Endothelial cell of umbilical vein (primary cell): ENCODE measurements at regions not wholly inside any gene's neighbourhood (a gene's known extent, or its start where the extent isn't known, plus 50 kb on each side); places are given as distances from the start of the nearest gene placed in this dataset.

ENCODE experiments used
- BruUV-seq: library from RNA; stranded (reverse); fragments of 400-500 nt; replicated peaks from 2 replicates; lab custom pipeline; 2021; lab: Mats Ljungman, UMichigan
- CTCF ChIA-PET: fragments of 300-600, 350-600 bp; sonication (Branson Sonifier 250); formaldehyde crosslinking; loops from one replicate; lab custom pipeline; 2021; ENCODE audit warnings: antibody characterized with exemption, inconsistent platforms; lab: Charles Lee
- POLR2A ChIA-PET: fragments of 300-600, 350-600 bp; sonication (Branson Sonifier 250); formaldehyde crosslinking; loops from one replicate; lab custom pipeline; 2021; ENCODE audit warnings: antibody characterized with exemption, inconsistent platforms; lab: Charles Lee
- DNase-seq: peaks from one replicate; pipeline ENCODE4 v3.0.0-alpha.2; 2011; ENCODE audit warnings: low read depth, low spot score
- FAIRE-seq: peaks from 2 replicates; lab custom pipeline; 2011; peaks lifted over from hg19 to GRCh38; lab: Jason Lieb, UNC
- H2AFZ ChIP-seq: 2 replicates; pipeline ENCODE4 v1.6.0; 2012; ENCODE audit warnings: low read depth, low read length, control low read depth, inconsistent platforms
- H3K27ac ChIP-seq: 2 replicates; pipeline ENCODE4 v1.5.1; 2011; ENCODE audit warnings: low read depth, mild to moderate bottlenecking, control low read depth, low read length, moderate library complexity; ENCODE audit not compliant: insufficient read depth
- H3K27me3 ChIP-seq, 2 experiments: 2 replicates each; pipeline versions ENCODE4 v1.6.0 to v1.6.1; 2011; ENCODE audit warnings: low read length in 2 of 2, mixed read lengths in 1 of 2; ENCODE audit not compliant: control insufficient read depth in 2 of 2, insufficient read depth in 2 of 2
- H3K36me3 ChIP-seq, 2 experiments: 2 replicates in 1 of 2; 3 replicates in 1 of 2; pipeline ENCODE4 v1.5.1; 2011; ENCODE audit warnings: low read length in 2 of 2, mild to moderate bottlenecking in 1 of 2, moderate library complexity in 1 of 2; ENCODE audit not compliant: control insufficient read depth in 2 of 2, insufficient read depth in 2 of 2; ENCODE audit errors: extremely low read depth in 1 of 2
- H3K4me1 ChIP-seq: 3 replicates; pipeline ENCODE4 v1.5.1; 2011; ENCODE audit warnings: mild to moderate bottlenecking, low read length; ENCODE audit not compliant: control insufficient read depth, insufficient read depth; ENCODE audit errors: extremely low read depth
- H3K4me2 ChIP-seq: 2 replicates; pipeline ENCODE4 v1.6.1; 2011; ENCODE audit warnings: low read length, control low read depth, mixed read lengths; ENCODE audit not compliant: insufficient read depth
- H3K4me3 ChIP-seq, 3 experiments: fragments of 200-600 bp in 1 of 3; sonication (generic), shearing (Covaris generic) in 1 of 3; replicated peaks in 1 of 3; 2 replicates each; pipeline ENCODE4 v1.5.1; 2011 to 2016; ENCODE audit warnings: control low read depth in 3 of 3, low read length in 3 of 3, mild to moderate bottlenecking in 2 of 3, inconsistent platforms in 1 of 3, low read depth in 1 of 3, moderate library complexity in 1 of 3; ENCODE audit not compliant: insufficient read depth in 1 of 3
- H3K79me2 ChIP-seq: 2 replicates; pipeline ENCODE4 v1.6.0; 2012; ENCODE audit warnings: low read length, inconsistent platforms; ENCODE audit not compliant: control insufficient read depth, insufficient read depth
- H3K9ac ChIP-seq: replicated peaks from 2 replicates; pipeline ENCODE3; 2011; ENCODE audit warnings: low read length, control low read depth; ENCODE audit not compliant: insufficient read depth; ENCODE audit errors: extremely low read depth
- H3K9me1 ChIP-seq: replicated peaks from 3 replicates; pipeline ENCODE4 v1.6.0; 2011; ENCODE audit warnings: mild to moderate bottlenecking, low read length; ENCODE audit not compliant: control insufficient read depth, insufficient read depth; ENCODE audit errors: extremely low read depth
- H3K9me3 ChIP-seq: replicated peaks from 2 replicates; pipeline ENCODE4 v1.5.1; 2012; ENCODE audit warnings: low read length, inconsistent platforms; ENCODE audit not compliant: control insufficient read depth, insufficient read depth
- H4K20me1 ChIP-seq: replicated peaks from 2 replicates; pipeline ENCODE3; 2011; ENCODE audit warnings: mild to moderate bottlenecking, low read length; ENCODE audit not compliant: control insufficient read depth, insufficient read depth; ENCODE audit errors: extremely low read depth
- EZH2 ChIP-seq: IDR thresholded peaks from 2 replicates; pipeline ENCODE4 v1.6.1; 2012; ENCODE audit warnings: borderline replicate concordance, low read depth, mild to moderate bottlenecking, moderate library complexity, low read length, inconsistent platforms; ENCODE audit not compliant: severe bottlenecking
- FOS ChIP-seq: IDR thresholded peaks from 2 replicates; pipeline ENCODE4 v1.6.1; 2011; ENCODE audit warnings: mild to moderate bottlenecking, low read length, moderate library complexity, borderline replicate concordance; ENCODE audit not compliant: insufficient read depth
- GATA2 ChIP-seq: IDR thresholded peaks from 2 replicates; pipeline ENCODE4 v1.7.0; 2011; ENCODE audit warnings: low read depth, mild to moderate bottlenecking, moderate library complexity, mixed read lengths, low read length; ENCODE audit not compliant: insufficient read length, insufficient read depth
- JUN ChIP-seq: IDR thresholded peaks from 2 replicates; pipeline ENCODE4 v1.6.1; 2011; ENCODE audit warnings: borderline replicate concordance, low read depth; ENCODE audit not compliant: insufficient read length, insufficient read depth
- MAX ChIP-seq: IDR thresholded peaks from 2 replicates; pipeline ENCODE4 v1.6.1; 2011; ENCODE audit not compliant: insufficient read depth, insufficient read length
- MYC ChIP-seq: IDR thresholded peaks from one replicate; pipeline ENCODE4 v1.6.1; 2011; ENCODE audit warnings: mild to moderate bottlenecking, low read depth, low read length
- POLR2A ChIP-seq: IDR thresholded peaks from 2 replicates; pipeline ENCODE4 v1.6.1; 2012; ENCODE audit warnings: low read depth, mild to moderate bottlenecking, control low read depth, low read length
- POLR2AphosphoS5 ChIP-seq: IDR thresholded peaks from 2 replicates; pipeline ENCODE4 v1.6.1; 2012; ENCODE audit warnings: low read depth, mild to moderate bottlenecking, control low read depth, low read length, moderate library complexity; ENCODE audit not compliant: insufficient read depth
- dilution Hi-C: fragments of 300-500 bp; cut with MboI; formaldehyde crosslinking; loops from one replicate; pipeline ENCODE4 v1.15.0; 2019; ENCODE audit warnings: low sequenced_read_pairs; ENCODE audit not compliant: extremely low pct_ligation_motif_present
- intact Hi-C: fragments of 100-400 bp; cut with micrococcal nuclease; formaldehyde crosslinking; loops from one replicate; pipeline ENCODE4 v1.10.0; 2022
- TF ChIP-seq, protein P1 (sequence below), 2 donors: IDR thresholded peaks; 1 replicate in 1 of 2; 2 replicates in 1 of 2; pipeline ENCODE4 v1.5.1; 2011; ENCODE audit warnings: low read length in 2 of 2, mild to moderate bottlenecking in 2 of 2, moderate library complexity in 2 of 2, control low read depth in 1 of 2, inconsistent platforms in 1 of 2, low read depth in 1 of 2; ENCODE audit not compliant: insufficient read depth in 1 of 2; ENCODE audit errors: extremely low read depth in 1 of 2

DNA sequence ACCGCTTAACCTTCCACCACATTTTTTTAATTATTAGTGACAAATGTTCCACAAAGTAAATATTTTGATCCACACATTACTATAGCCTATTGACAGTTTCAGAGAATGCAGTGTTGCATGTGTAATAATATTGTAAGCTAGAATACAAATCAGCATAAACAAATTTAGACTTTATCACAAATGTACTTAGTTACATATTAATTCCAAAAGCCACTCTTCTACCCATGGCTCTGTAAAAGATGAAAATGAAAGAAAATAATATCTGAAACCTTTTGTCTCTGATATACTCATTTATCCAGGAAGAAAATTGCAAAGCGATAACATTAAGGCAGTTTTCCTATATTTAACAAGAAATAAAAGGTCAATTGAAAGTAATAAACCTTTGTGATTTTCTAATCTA is 954.0 kb upstream of the MAN1A1 start:
- H3K4me2 ChIP-seq, result no peak overlapping the region
- ChIA-PET CTCF (no interaction called here), POLR2A (no interaction called here)
- H3K4me1 ChIP-seq, result no peaks in the 10 kb centered on the region
- no peak for DNase-seq
- no peak for FAIRE-seq
- no peaks in the 10 kb centered on the region for H4K20me1 ChIP-seq
- no peak overlapping the region for H3K9ac ChIP-seq
- no peaks in the 10 kb centered on the region for H3K36me3 ChIP-seq
- H3K27me3 ChIP-seq, result no peaks in the 10 kb centered on the region
- no peak overlapping the region for H2AFZ ChIP-seq
- H3K27ac ChIP-seq, result no peak overlapping the region
- H3K9me1 ChIP-seq, result no peaks in the 10 kb centered on the region
- no peaks in the 10 kb centered on the region for H3K9me3 ChIP-seq
- dilution Hi-C loops, result no loop called here
- no peak overlapping the region for H3K4me3 ChIP-seq
- H3K79me2 ChIP-seq, result no peaks in the 10 kb centered on the region
- TF ChIP-seq GATA2 (no peak), EZH2 (no peak), MAX (no peak), JUN (no peak), POLR2AphosphoS5 (no peak)
- intact Hi-C loops, result no loop called here
- BruUV-seq, result no TSS peak

GRCh38 chr6:120302041-120302440 is 952.5 kb upstream of the MAN1A1 start:
- ChIA-PET POLR2A (no interaction called here), CTCF (interaction anchor here (1.2 kb wide), 1 partner anchor 25 kb away, joined by 3 read pairs; no protein-coding TSS in a partner anchor)
- Histone ChIP-seq H4K20me1 (no peaks in the 10 kb centered on the region), H3K9me3 (no peaks in the 10 kb centered on the region), H3K4me2 (no peak overlapping the region), H3K4me3 (no peak overlapping the region), H3K9ac (no peak overlapping the region), H3K36me3 (no peaks in the 10 kb centered on the region), H3K4me1 (no peaks in the 10 kb centered on the region), H3K27ac (no peak overlapping the region), H2AFZ (no peak overlapping the region), H3K27me3 (no peaks in the 10 kb centered on the region), H3K79me2 (no peaks in the 10 kb centered on the region), H3K9me1 (no peaks in the 10 kb centered on the region)
- DNase-seq (no peak), FAIRE-seq (no peak)
- BruUV-seq, result no TSS peak
- intact Hi-C loops (no loop called here), dilution Hi-C loops (no loop called here)
- TF ChIP-seq JUN, result no peak
- TF ChIP-seq MYC, result no peak
- TF ChIP-seq, protein P1, sequence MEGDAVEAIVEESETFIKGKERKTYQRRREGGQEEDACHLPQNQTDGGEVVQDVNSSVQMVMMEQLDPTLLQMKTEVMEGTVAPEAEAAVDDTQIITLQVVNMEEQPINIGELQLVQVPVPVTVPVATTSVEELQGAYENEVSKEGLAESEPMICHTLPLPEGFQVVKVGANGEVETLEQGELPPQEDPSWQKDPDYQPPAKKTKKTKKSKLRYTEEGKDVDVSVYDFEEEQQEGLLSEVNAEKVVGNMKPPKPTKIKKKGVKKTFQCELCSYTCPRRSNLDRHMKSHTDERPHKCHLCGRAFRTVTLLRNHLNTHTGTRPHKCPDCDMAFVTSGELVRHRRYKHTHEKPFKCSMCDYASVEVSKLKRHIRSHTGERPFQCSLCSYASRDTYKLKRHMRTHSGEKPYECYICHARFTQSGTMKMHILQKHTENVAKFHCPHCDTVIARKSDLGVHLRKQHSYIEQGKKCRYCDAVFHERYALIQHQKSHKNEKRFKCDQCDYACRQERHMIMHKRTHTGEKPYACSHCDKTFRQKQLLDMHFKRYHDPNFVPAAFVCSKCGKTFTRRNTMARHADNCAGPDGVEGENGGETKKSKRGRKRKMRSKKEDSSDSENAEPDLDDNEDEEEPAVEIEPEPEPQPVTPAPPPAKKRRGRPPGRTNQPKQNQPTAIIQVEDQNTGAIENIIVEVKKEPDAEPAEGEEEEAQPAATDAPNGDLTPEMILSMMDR (IDR thresholded peaks at IDR 0.05; ENCODE audit: extremely low read depth in 1 of 2, insufficient read depth in 1 of 2, low read depth in 1 of 2, low read length in 2 of 2), result no peak
- no peak for TF ChIP-seq POLR2A
- no peak for TF ChIP-seq GATA2
- TF ChIP-seq MAX, result no peak
- no peak for TF ChIP-seq POLR2AphosphoS5
- no peak for TF ChIP-seq FOS
- TF ChIP-seq EZH2, result no peak
